KMS-11 (cell line): ENCODE measurements at regions not wholly inside any gene's neighbourhood (a gene's known extent, or its start where the extent isn't known, plus 50 kb on each side); places are given as distances from the start of the nearest gene placed in this dataset.

Experiments used
- H2AFZ ChIP-seq: fragments of 200-600 bp; sonication (generic); 2 replicates; pipeline ENCODE4 v1.6.1; 2016; ENCODE audit warnings: antibody characterized with exemption, mixed run types, low read depth
- H3K27ac ChIP-seq: fragments of 200-600 bp; sonication (generic); 2 replicates; pipeline ENCODE4 v1.6.1; 2016; ENCODE audit warnings: mild to moderate bottlenecking, mixed run types
- H3K27me3 ChIP-seq: fragments of 200-600 bp; sonication (generic); 2 replicates; pipeline ENCODE4 v1.6.1; 2017; ENCODE audit warnings: mild to moderate bottlenecking, low read depth, mixed run types, moderate library complexity; ENCODE audit not compliant: insufficient read depth
- H3K36me3 ChIP-seq: fragments of 200-600 bp; sonication (generic); 2 replicates; pipeline ENCODE4 v1.6.1; 2017; ENCODE audit warnings: mild to moderate bottlenecking, mixed run types; ENCODE audit not compliant: insufficient read depth
- H3K4me1 ChIP-seq: fragments of 200-600 bp; sonication (generic); 2 replicates; pipeline ENCODE4 v1.6.1; 2016; ENCODE audit warnings: mild to moderate bottlenecking, low read depth, mixed run types; ENCODE audit not compliant: poor library complexity, severe bottlenecking
- H3K4me2 ChIP-seq: fragments of 200-600 bp; sonication (generic); 2 replicates; pipeline ENCODE4 v1.7.0; 2016; ENCODE audit warnings: mild to moderate bottlenecking, mixed run types
- H3K4me3 ChIP-seq: fragments of 200-600 bp; sonication (generic); IDR thresholded peaks from 2 replicates; pipeline ENCODE4 v1.6.1; 2017; ENCODE audit warnings: low read depth, low read length, mixed read lengths; ENCODE audit not compliant: insufficient read depth
- H3K79me2 ChIP-seq: fragments of 200-600 bp; sonication (generic); 2 replicates; pipeline ENCODE4 v1.6.1; 2016; ENCODE audit warnings: low read depth, mixed run types; ENCODE audit not compliant: insufficient read depth
- H3K9ac ChIP-seq: fragments of 200-600 bp; sonication (generic); 2 replicates; pipeline ENCODE4 v1.6.1; 2016; ENCODE audit warnings: mild to moderate bottlenecking, mixed run types
- H4K20me1 ChIP-seq: fragments of 200-600 bp; sonication (generic); 2 replicates; pipeline ENCODE4 v1.6.1; 2016; ENCODE audit warnings: mild to moderate bottlenecking, mixed run types; ENCODE audit not compliant: insufficient read depth
- TF ChIP-seq, protein P1 (sequence below): fragments of 200-600 bp; sonication (generic); conservative IDR thresholded peaks from 2 replicates; pipeline ENCODE4 v1.6.1; 2017; ENCODE audit warnings: low read depth, mild to moderate bottlenecking, antibody characterized with exemption, low read length, moderate library complexity, mixed read lengths

DNA sequence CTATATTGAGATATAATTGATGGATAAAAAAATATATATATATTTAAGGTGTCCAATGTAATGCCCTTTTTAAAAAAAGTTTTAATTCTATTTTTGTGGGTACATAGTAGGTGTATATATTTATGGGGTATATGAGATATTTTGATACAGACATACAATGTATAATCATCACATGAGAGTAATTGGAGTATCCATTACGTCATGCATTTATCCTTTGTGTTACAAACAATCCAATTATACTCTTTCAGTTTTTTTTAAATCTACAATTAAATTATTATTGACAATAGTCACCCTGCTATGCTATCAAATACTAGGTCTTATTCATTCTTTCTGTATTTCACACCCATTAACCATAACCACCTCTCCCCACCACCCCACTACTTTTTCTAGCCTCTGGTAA, 66.3 kb upstream of the DIPK2B start:
- H3K36me3 ChIP-seq: no peaks in the 10 kb centered on the region
- TF ChIP-seq, protein P1, sequence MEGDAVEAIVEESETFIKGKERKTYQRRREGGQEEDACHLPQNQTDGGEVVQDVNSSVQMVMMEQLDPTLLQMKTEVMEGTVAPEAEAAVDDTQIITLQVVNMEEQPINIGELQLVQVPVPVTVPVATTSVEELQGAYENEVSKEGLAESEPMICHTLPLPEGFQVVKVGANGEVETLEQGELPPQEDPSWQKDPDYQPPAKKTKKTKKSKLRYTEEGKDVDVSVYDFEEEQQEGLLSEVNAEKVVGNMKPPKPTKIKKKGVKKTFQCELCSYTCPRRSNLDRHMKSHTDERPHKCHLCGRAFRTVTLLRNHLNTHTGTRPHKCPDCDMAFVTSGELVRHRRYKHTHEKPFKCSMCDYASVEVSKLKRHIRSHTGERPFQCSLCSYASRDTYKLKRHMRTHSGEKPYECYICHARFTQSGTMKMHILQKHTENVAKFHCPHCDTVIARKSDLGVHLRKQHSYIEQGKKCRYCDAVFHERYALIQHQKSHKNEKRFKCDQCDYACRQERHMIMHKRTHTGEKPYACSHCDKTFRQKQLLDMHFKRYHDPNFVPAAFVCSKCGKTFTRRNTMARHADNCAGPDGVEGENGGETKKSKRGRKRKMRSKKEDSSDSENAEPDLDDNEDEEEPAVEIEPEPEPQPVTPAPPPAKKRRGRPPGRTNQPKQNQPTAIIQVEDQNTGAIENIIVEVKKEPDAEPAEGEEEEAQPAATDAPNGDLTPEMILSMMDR: no peak
- no peaks in the 10 kb centered on the region for H3K27me3 ChIP-seq

DNA sequence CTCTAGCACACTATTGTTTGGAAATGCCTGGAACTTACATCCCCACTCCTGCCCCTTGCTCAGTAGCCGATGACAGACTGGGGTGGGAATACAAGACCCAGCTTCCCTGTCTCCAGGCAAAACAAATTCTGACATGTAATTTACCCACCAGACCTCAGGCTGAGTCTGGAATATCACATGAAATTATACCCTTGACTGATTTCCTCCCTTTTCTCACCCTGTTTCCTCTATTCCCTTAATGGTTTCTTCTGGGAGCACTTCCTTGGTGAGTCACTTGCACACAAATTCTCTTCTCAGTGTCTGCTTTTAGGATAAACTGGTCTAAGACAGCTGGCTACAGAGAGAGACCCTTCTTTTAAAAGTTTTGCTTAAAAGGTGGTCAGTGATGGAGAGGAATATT, 65.8 kb upstream of the DIPK2B start:
- Histone ChIP-seq H3K4me2 (no peak overlapping the region), H3K4me1 (no peaks in the 10 kb centered on the region), H3K4me3 (no peak overlapping the region), H3K9ac (no peak overlapping the region), H3K79me2 (no peaks in the 10 kb centered on the region), H3K36me3 (no peaks in the 10 kb centered on the region), H3K27me3 (no peaks in the 10 kb centered on the region), H4K20me1 (no peaks in the 10 kb centered on the region), H3K27ac (no peak overlapping the region), H2AFZ (no peak overlapping the region)
- TF ChIP-seq, protein P1: no peak

More for the DNA sequence above, 66.3 kb upstream of the DIPK2B start:
- Histone ChIP-seq H3K4me2 (no peak overlapping the region), H3K4me1 (no peaks in the 10 kb centered on the region), H3K4me3 (no peak overlapping the region), H3K9ac (no peak overlapping the region), H2AFZ (no peak overlapping the region), H3K79me2 (no peaks in the 10 kb centered on the region), H4K20me1 (no peaks in the 10 kb centered on the region), H3K27ac (no peak overlapping the region)

DNA sequence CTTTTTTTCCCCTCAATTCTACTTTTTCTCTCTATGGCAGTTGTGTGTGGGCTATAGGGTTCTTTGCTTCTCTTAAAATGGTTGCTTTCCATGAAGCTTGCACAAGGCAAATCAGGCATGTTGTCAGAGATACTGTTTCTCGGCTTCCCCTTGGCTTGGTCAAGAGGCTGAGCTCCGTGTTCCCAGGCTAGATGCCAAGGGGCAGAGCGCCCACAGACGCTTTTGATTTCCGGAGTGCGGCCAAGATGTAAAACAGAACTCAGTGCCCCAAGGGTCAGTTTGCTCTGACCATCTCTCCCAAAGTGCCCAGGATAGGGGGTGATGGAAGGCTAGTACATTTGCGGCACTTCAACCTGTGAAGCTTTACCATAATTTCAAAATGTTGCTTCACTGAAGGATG, 64.2 kb upstream of the DIPK2B start:
- no peaks in the 10 kb centered on the region for H3K36me3 ChIP-seq
- no peaks in the 10 kb centered on the region for H4K20me1 ChIP-seq
- no peak overlapping the region for H3K27ac ChIP-seq
- H2AFZ ChIP-seq: no peak overlapping the region
- H3K9ac ChIP-seq: no peak overlapping the region
- H3K4me1 ChIP-seq: no peaks in the 10 kb centered on the region
- no peak overlapping the region for H3K4me3 ChIP-seq
- H3K4me2 ChIP-seq: no peak overlapping the region
- TF ChIP-seq, protein P1: no peak
- no peaks in the 10 kb centered on the region for H3K79me2 ChIP-seq
- no peaks in the 10 kb centered on the region for H3K27me3 ChIP-seq

DNA sequence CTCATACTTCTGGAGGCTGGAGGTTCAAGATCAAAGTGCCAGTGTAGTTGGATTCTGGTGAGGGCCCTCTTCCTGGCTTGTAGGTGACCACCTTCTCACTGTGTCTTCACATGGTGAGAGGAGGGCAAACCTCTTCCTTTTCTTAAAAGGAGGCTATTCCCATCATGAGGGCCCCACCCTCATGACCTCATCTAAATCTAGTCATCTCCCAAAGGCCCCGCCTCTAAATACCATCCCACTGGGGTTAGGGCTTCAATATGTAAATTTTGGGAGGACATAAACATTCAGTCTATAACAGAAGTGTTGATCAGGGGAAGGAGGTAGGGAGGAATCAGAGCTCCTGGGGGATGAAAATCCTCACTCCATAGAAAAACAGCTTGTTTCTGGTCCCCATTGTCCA, 60.8 kb upstream of the DIPK2B start:
- no peak overlapping the region for H3K9ac ChIP-seq
- H3K4me1 ChIP-seq: no peaks in the 10 kb centered on the region
- no peaks in the 10 kb centered on the region for H4K20me1 ChIP-seq
- H3K4me3 ChIP-seq: no peak overlapping the region
- no peak overlapping the region for H3K4me2 ChIP-seq
- no peak overlapping the region for H3K27ac ChIP-seq
- no peak overlapping the region for H2AFZ ChIP-seq
- no peaks in the 10 kb centered on the region for H3K27me3 ChIP-seq
- H3K36me3 ChIP-seq: no peaks in the 10 kb centered on the region
- no peaks in the 10 kb centered on the region for H3K79me2 ChIP-seq
- TF ChIP-seq, protein P1: no peak
